ENCODE measurements at regions not wholly inside any gene's neighbourhood (a gene's known extent, or its start where the extent isn't known, plus 50 kb on each side); places are given as distances from the start of the nearest gene placed in this dataset.
"Not testable (repeated sequence)": the region's sequence is repeated elsewhere in the genome, so short reads cannot be mapped to it uniquely, and the experiment has no call there.

GRCh38 chr2:8334866-8335325 is 347.0 kb upstream of the ID2 start:
- H3K36me3 Mint-ChIP-seq (ENCODE audit: insufficient read depth), result no peaks in the 10 kb centered on the region
- peak overlapping the region in 1 of 2 donors; percentile 65 for H3K4me3 Mint-ChIP-seq
- DNase-seq (peak in 1 of 3 experiments; percentile 17), ATAC-seq (replicated peaks) (peak; percentile 66)
- peak overlapping the region in 1 of 2 donors; percentile 88 for H3K27ac Mint-ChIP-seq
- no peaks in the 10 kb centered on the region for H3K27me3 Mint-ChIP-seq
- no peaks in the 10 kb centered on the region for H3K9me3 Mint-ChIP-seq
- peaks cover 21 to 41% of the 10 kb centered on the region in 2 donors for H3K4me1 Mint-ChIP-seq (ENCODE audit: low read depth in 2 of 2)

DNA sequence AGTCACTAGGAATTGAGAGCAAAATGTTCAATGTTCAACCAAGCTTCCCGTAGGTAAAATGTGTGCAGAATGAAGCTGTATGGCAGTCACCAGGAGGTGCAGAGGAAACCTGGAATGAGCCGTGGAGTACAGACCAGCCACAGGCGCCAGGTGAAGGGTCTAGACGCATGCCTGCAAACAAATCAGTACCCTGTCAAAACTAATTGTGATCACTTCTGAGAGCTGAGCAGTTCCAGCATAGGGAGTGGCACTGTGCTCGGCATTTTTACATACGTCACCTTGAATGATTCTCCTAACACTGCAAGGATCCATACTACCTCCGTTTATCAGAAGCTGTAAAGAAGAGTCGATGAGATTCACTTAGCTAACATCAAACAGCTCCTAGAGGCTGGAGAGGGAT is 346.1 kb upstream of the ID2 start:
- H3K4me3 Mint-ChIP-seq, result no peak overlapping the region
- H3K36me3 Mint-ChIP-seq (ENCODE audit: insufficient read depth), result no peaks in the 10 kb centered on the region
- DNase-seq (no peak), ATAC-seq (replicated peaks) (no peak)
- peaks cover 16 to 35% of the 10 kb centered on the region in 2 donors for H3K4me1 Mint-ChIP-seq (ENCODE audit: low read depth in 2 of 2)
- H3K27ac Mint-ChIP-seq, result no peak overlapping the region
- H3K27me3 Mint-ChIP-seq, result no peaks in the 10 kb centered on the region
- H3K9me3 Mint-ChIP-seq, result no peaks in the 10 kb centered on the region

DNA sequence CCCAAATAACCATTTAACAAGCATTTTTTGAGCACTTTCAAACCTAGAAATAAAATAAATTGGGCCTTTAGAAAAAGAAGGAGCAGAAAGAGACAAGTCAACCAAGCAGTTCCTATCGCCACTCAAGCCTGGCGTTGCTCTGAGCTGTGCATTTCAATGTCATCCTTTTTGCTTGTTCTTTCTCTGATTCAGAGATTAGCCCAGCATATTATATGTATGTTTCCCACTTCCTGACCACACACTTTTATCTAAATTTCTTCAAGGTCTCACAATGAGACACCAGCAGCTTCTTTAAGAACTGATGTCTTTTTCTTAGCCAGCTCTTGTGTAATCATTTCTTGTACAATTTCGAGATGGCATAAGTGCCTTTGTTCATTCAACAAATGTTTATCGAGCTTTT is 344.5 kb upstream of the ID2 start:
- peaks cover 16 to 32% of the 10 kb centered on the region in 2 donors for H3K4me1 Mint-ChIP-seq (ENCODE audit: low read depth in 2 of 2)
- no peaks in the 10 kb centered on the region for H3K36me3 Mint-ChIP-seq (ENCODE audit: insufficient read depth)
- H3K27ac Mint-ChIP-seq, result peak overlapping the region; percentile 77 to 91
- H3K27me3 Mint-ChIP-seq, result no peaks in the 10 kb centered on the region
- DNase-seq (no peak), ATAC-seq (replicated peaks) (peak; percentile 92)
- no peaks in the 10 kb centered on the region for H3K9me3 Mint-ChIP-seq
- H3K4me3 Mint-ChIP-seq, result peak overlapping the region; percentile 65 to 69

DNA sequence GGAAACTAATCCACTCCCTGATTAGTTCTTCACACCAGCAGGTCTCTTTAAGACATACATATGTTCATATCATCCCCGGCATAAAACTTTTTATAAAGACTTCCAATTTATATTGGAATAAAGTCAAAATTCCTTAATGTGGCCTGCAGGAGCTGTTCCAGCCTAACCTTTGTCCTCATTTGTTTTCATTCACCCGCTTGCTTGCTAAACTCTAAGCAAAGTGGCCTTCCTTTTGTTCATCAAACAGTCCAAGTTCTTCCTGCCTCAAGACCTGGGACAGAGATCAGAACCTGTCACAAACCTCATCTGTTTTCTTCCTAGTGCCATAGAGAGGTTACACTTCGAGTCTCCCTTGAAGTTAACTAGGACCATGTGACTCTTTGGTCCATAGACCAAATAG is 339.4 kb upstream of the ID2 start:
- H3K27ac Mint-ChIP-seq, result no peak overlapping the region
- ATAC-seq (replicated peaks), result no peak

DNA sequence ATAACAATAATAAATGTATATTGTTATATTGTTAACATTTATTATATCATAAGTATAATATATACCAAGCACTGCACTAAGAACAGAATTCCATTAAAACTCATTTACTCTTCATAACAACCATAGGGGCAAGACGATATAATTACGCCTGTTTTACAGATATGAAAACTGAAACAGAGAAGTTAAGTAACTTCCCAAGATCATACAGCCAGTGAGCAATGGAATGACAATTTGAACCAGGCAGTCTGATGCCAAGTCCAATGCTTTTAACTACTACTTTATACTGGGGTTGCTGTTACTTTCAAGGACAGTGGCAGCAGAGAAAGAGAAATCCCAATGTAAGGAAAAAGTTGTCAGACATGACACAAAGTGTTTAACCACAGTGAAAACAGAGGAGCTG is 338.8 kb upstream of the ID2 start:
- H3K27ac Mint-ChIP-seq, result no peak overlapping the region
- ATAC-seq (replicated peaks) (no peak), DNase-seq (no peak)
- no peak overlapping the region for H3K4me3 Mint-ChIP-seq
- H3K27me3 Mint-ChIP-seq, result no peaks in the 10 kb centered on the region
- no peaks in the 10 kb centered on the region for H3K9me3 Mint-ChIP-seq
- H3K36me3 Mint-ChIP-seq (ENCODE audit: insufficient read depth), result peaks cover 6% of the 10 kb centered on the region
- H3K4me1 Mint-ChIP-seq (ENCODE audit: low read depth in 2 of 2), result peaks cover 26 to 32% of the 10 kb centered on the region in 2 donors

More for the DNA sequence above, 339.4 kb upstream of the ID2 start:
- Mint-ChIP-seq H3K27me3 (no peaks in the 10 kb centered on the region), H3K4me3 (no peak overlapping the region), H3K36me3 (ENCODE audit: insufficient read depth) (peaks cover 6% of the 10 kb centered on the region), H3K9me3 (no peaks in the 10 kb centered on the region), H3K4me1 (ENCODE audit: low read depth in 2 of 2) (peaks cover 31 to 37% of the 10 kb centered on the region in 2 donors)
- DNase-seq, result no peak

- DNase-seq (no peak), ATAC-seq (replicated peaks) (no peak)
- peak overlapping the region; percentile 83 to 96 for H3K27ac Mint-ChIP-seq
- peaks cover 6% of the 10 kb centered on the region for H3K36me3 Mint-ChIP-seq (ENCODE audit: insufficient read depth)
- H3K27me3 Mint-ChIP-seq, result no peaks in the 10 kb centered on the region
- no peaks in the 10 kb centered on the region for H3K9me3 Mint-ChIP-seq
- no peak overlapping the region for H3K4me3 Mint-ChIP-seq
- H3K4me1 Mint-ChIP-seq (ENCODE audit: low read depth in 2 of 2), result peaks cover 26 to 32% of the 10 kb centered on the region in 2 donors
These were observed 337.4 kb upstream of the ID2 start for GRCh38 chr2:8344144-8345097.

GRCh38 chr2:8345200-8345599 is 336.7 kb upstream of the ID2 start:
- Mint-ChIP-seq H3K27me3 (no peaks in the 10 kb centered on the region), H3K4me3 (no peak overlapping the region), H3K36me3 (ENCODE audit: insufficient read depth) (peaks cover 6% of the 10 kb centered on the region), H3K4me1 (ENCODE audit: low read depth in 2 of 2) (peaks cover 26 to 32% of the 10 kb centered on the region in 2 donors), H3K9me3 (no peaks in the 10 kb centered on the region), H3K27ac (peak overlapping the region; percentile 95 to 96)
- DNase-seq (no peak), ATAC-seq (replicated peaks) (no peak)

DNA sequence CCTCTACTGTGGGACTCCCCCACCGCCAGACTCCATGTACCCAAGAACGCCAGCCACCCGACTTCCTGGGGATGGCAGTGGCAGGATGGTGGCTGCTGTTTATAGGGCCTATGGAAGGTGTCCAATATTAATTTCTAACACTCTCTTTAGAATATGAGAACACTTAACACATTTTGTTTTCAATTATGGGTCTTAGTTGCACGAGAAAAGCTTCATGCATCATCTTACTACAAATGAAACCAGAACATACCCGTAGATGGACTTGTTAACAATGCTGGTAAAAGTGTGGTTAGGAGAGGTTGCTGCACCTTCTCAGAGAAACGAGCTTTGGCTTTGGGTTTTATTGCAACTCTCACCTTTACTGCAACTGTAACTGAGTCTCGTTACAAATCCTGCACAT is 335.6 kb upstream of the ID2 start:
- peak; percentile 92 for ATAC-seq (replicated peaks)
- peaks cover 6% of the 10 kb centered on the region for H3K36me3 Mint-ChIP-seq (ENCODE audit: insufficient read depth)
- DNase-seq, result peak in 1 of 3 experiments; percentile 22
- H3K27me3 Mint-ChIP-seq, result no peaks in the 10 kb centered on the region
- no peaks in the 10 kb centered on the region for H3K9me3 Mint-ChIP-seq
- peak overlapping the region; percentile 58 to 69 for H3K4me3 Mint-ChIP-seq
- H3K27ac Mint-ChIP-seq, result peak overlapping the region; percentile 95 to 96
- peaks cover 24 to 32% of the 10 kb centered on the region in 2 donors for H3K4me1 Mint-ChIP-seq (ENCODE audit: low read depth in 2 of 2)

DNA sequence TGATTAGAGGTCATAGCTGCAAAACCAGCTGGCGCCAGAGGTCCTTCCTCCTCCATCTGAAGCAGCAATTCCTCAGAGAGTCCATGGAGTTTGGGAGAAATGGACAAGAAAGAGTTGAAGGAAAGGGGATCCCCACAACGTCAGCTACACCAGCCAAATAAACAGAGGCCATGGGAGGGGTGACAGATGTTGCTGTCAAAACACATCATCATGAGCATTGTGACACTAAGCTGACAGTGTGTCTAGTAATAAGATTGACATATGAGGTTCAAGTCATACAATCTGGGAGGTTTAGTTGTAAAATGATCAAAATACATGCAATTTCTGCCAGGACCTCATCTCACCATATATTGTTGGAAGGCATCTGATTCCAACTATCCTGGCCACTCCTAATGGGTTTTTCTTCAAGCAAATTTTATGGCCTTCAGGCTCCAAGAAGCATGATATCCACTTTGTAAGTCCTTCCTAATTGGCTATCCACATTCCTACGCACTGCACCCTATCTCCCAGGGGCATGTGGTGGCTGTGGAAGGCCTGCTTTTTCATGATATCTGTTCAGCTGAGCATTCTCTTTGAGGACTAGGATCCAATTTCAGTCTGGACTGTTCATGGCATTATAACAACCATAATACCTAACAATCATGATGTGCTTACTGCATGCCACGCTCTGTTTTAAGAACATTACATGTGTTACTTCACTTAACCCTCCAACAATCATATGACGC is 335.0 kb upstream of the ID2 start:
- peak overlapping the region; percentile 95 to 96 for H3K27ac Mint-ChIP-seq
- H3K4me1 Mint-ChIP-seq (ENCODE audit: low read depth in 2 of 2), result peaks cover 24 to 32% of the 10 kb centered on the region in 2 donors
- ATAC-seq (replicated peaks), result peak; percentile 51
- H3K4me3 Mint-ChIP-seq, result peak overlapping the region; percentile 58 to 69
- DNase-seq, result no peak
- H3K36me3 Mint-ChIP-seq (ENCODE audit: insufficient read depth), result peaks cover 6% of the 10 kb centered on the region
- no peaks in the 10 kb centered on the region for H3K9me3 Mint-ChIP-seq
- no peaks in the 10 kb centered on the region for H3K27me3 Mint-ChIP-seq

DNA sequence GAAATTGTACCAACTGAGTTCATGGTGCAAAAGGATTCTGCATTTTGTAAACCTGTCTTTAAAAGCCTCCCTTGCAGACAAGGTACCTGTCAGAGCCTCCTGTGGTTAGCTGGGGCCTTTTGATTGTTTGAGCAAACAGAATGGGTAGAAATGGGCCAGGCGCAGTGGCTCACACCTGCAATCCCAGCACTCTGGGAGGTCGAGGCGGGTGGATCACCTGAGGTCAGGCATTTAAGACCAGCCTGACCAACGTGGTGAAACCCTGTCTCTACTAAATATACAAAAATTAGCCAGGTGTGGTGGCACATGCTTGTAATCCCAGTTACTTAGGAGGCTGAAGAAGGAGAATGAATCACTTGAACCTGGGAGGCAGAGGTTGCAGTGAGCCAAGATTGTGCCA is 332.9 kb upstream of the ID2 start:
- peaks cover 24 to 26% of the 10 kb centered on the region in 2 donors for H3K4me1 Mint-ChIP-seq (ENCODE audit: low read depth in 2 of 2)
- not testable (repeated sequence) for ATAC-seq (replicated peaks)

GRCh38 chr2:8352296-8352695 is 329.6 kb upstream of the ID2 start:
- Mint-ChIP-seq H3K9me3 (no peaks in the 10 kb centered on the region), H3K27me3 (no peaks in the 10 kb centered on the region), H3K4me3 (no peak overlapping the region), H3K4me1 (ENCODE audit: low read depth in 2 of 2) (peaks cover 9 to 11% of the 10 kb centered on the region in 2 donors), H3K36me3 (ENCODE audit: insufficient read depth) (no peaks in the 10 kb centered on the region), H3K27ac (peak overlapping the region in 1 of 2 donors; percentile 15)
- ATAC-seq (replicated peaks) (no peak), DNase-seq (no peak)

More for the DNA sequence above, 332.9 kb upstream of the ID2 start:
- H3K27ac Mint-ChIP-seq, result peak overlapping the region in 1 of 2 donors; percentile 13
- not testable (repeated sequence) for H3K36me3 Mint-ChIP-seq (ENCODE audit: insufficient read depth); H3K9me3 Mint-ChIP-seq; DNase-seq; H3K4me3 Mint-ChIP-seq; H3K27me3 Mint-ChIP-seq

DNA sequence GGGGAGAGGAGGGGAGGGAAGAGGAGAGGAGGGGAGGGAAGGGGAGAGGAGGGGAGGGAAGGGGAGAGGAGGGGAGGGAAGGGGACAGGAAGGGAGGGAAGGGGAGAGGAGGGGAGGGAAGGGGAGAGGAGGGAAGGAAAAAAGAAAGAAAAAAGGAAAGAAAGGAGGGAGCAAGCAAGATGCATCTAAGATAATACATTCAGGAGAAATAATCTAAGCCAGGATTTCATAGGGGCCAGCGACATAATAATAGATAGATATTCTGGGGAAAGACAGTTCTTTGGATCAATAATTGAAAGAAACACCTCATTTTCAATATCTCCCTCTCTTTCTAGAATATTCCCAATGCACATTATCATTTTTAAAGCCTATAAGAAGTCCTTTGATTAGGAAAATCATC is 328.9 kb upstream of the ID2 start:
- Mint-ChIP-seq H3K4me3 (no peak overlapping the region), H3K27ac (no peak overlapping the region), H3K36me3 (ENCODE audit: insufficient read depth) (no peaks in the 10 kb centered on the region), H3K9me3 (no peaks in the 10 kb centered on the region), H3K4me1 (ENCODE audit: low read depth in 2 of 2) (peaks cover 16 to 18% of the 10 kb centered on the region in 2 donors), H3K27me3 (no peaks in the 10 kb centered on the region)
- no peak for ATAC-seq (replicated peaks)
- DNase-seq, result no peak

DNA sequence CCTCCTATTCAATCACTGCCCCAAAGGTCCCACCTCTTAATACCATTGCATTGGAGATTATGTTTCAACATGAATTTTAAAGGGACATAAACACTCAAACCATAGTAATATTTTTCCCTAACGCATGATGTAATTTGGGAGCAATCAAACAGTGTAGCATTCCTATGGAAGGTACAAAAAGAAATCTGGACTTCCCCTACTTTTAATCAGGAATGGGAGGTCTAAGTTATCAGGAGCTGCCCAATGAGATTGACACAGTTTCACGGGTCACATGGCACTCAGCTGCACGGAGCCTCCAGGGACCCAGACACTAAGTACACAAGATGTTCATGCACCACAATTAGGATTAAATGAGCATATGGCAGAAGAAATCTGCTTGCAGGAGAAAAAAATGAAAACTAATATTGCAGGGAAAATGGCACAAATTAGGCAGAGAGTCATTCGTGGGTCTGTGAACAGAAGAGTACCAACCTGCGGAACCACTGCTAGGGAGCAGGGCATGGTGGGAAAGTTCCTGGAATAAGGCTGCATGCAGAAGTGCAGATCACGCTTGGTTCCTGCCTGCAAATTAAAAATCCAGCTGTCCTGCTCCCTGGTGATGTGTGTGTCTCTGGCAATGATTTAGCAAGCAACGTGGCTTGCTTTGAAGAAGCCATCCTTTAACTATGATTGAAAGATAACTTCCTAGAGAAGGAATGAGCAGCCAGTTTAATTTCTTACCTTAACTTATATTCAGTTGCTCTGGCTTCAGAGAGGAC is 326.6 kb upstream of the ID2 start:
- Mint-ChIP-seq H3K27me3 (no peaks in the 10 kb centered on the region), H3K4me3 (no peak overlapping the region), H3K27ac (no peak overlapping the region), H3K4me1 (ENCODE audit: low read depth in 2 of 2) (peaks cover 20 to 21% of the 10 kb centered on the region in 2 donors), H3K36me3 (ENCODE audit: insufficient read depth) (no peaks in the 10 kb centered on the region), H3K9me3 (no peaks in the 10 kb centered on the region)
- DNase-seq, result no peak
- ATAC-seq (replicated peaks), result no peak
